HEK293 (cell line): ENCODE measurements at regions not wholly inside any gene's neighbourhood (a gene's known extent, or its start where the extent isn't known, plus 50 kb on each side); places are given as distances from the start of the nearest gene placed in this dataset.

Experiments used
- SP7 ChIP-seq: fragments of 450-650 bp; formaldehyde crosslinking; IDR thresholded peaks from 2 replicates; pipeline ENCODE4 v1.5.1; 2016; ENCODE audit warnings: missing biosample characterization, missing genetic modification characterization
- ZBTB8A ChIP-seq: fragments of 450-650 bp; formaldehyde crosslinking; IDR thresholded peaks from 2 replicates; pipeline ENCODE4 v1.5.1; 2016; ENCODE audit warnings: missing biosample characterization, missing genetic modification characterization
- ZEB2 ChIP-seq: fragments of 450-650 bp; formaldehyde crosslinking; IDR thresholded peaks from 2 replicates; pipeline ENCODE4 v1.5.1; 2016; ENCODE audit warnings: missing biosample characterization, missing genetic modification characterization
- ZNF175 ChIP-seq: fragments of 450-650 bp; formaldehyde crosslinking; IDR thresholded peaks from 2 replicates; pipeline ENCODE4 v1.5.1; 2016; ENCODE audit warnings: missing biosample characterization, missing genetic modification characterization
- ZNF416 ChIP-seq: fragments of 450-650 bp; formaldehyde crosslinking; IDR thresholded peaks from 2 replicates; pipeline ENCODE4 v1.5.1; 2016; ENCODE audit warnings: missing biosample characterization, missing genetic modification characterization
- TF ChIP-seq, protein P1 (sequence below): fragments of 450-650 bp; formaldehyde crosslinking; IDR thresholded peaks from 2 replicates; pipeline ENCODE4 v1.5.1; 2016; ENCODE audit warnings: missing biosample characterization, missing genetic modification characterization
- TF ChIP-seq, protein P2 (sequence below): fragments of 450-650 bp; formaldehyde crosslinking; IDR thresholded peaks from 2 replicates; pipeline ENCODE4 v1.5.1; 2016; ENCODE audit warnings: missing biosample characterization, missing genetic modification characterization
- TF ChIP-seq, protein P3 (sequence below): fragments of 450-650 bp; formaldehyde crosslinking; IDR thresholded peaks from 2 replicates; pipeline ENCODE4 v1.5.1; 2016; ENCODE audit warnings: missing biosample characterization, missing genetic modification characterization
- TF ChIP-seq, protein P4 (sequence below): fragments of 450-650 bp; formaldehyde crosslinking; IDR thresholded peaks from 2 replicates; pipeline ENCODE4 v1.5.1; 2016; ENCODE audit warnings: missing biosample characterization, missing genetic modification characterization
- TF ChIP-seq, protein P5 (sequence below): fragments of 450-650 bp; formaldehyde crosslinking; conservative IDR thresholded peaks from 2 replicates; pipeline ENCODE4 v1.5.1; 2016; ENCODE audit warnings: low read depth, missing biosample characterization, missing genetic modification characterization

DNA sequence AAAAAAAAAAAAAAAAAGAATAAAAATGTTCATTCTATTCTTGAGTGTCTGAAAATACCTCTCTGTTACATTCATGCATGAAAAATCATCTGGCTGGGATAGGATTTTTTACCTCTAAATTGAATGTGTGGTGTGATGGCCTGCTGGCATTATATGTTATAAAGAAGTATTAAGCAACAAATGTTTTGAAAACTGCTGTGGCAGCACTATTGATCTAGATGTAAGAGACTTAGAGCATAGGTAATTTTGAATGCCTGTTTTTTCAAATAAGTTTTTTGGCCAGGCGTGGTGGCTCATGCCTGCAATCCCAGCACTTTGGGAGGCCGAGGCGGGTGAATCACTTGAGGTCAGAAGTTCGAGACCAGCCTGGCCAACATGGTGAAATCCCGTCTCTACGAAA, 147.0 kb upstream of the LINC00305 start:
- TF ChIP-seq SP7 (tag by site-specific recombination) (no peak), ZNF416 (tag by site-specific recombination) (no peak), ZEB2 (no peak), ZBTB8A (no peak), ZNF175 (tag by site-specific recombination) (no peak)
- TF ChIP-seq, protein P1, sequence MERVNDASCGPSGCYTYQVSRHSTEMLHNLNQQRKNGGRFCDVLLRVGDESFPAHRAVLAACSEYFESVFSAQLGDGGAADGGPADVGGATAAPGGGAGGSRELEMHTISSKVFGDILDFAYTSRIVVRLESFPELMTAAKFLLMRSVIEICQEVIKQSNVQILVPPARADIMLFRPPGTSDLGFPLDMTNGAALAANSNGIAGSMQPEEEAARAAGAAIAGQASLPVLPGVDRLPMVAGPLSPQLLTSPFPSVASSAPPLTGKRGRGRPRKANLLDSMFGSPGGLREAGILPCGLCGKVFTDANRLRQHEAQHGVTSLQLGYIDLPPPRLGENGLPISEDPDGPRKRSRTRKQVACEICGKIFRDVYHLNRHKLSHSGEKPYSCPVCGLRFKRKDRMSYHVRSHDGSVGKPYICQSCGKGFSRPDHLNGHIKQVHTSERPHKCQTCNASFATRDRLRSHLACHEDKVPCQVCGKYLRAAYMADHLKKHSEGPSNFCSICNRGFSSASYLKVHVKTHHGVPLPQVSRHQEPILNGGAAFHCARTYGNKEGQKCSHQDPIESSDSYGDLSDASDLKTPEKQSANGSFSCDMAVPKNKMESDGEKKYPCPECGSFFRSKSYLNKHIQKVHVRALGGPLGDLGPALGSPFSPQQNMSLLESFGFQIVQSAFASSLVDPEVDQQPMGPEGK (tag by site-specific recombination), result no peak
- TF ChIP-seq, protein P2, sequence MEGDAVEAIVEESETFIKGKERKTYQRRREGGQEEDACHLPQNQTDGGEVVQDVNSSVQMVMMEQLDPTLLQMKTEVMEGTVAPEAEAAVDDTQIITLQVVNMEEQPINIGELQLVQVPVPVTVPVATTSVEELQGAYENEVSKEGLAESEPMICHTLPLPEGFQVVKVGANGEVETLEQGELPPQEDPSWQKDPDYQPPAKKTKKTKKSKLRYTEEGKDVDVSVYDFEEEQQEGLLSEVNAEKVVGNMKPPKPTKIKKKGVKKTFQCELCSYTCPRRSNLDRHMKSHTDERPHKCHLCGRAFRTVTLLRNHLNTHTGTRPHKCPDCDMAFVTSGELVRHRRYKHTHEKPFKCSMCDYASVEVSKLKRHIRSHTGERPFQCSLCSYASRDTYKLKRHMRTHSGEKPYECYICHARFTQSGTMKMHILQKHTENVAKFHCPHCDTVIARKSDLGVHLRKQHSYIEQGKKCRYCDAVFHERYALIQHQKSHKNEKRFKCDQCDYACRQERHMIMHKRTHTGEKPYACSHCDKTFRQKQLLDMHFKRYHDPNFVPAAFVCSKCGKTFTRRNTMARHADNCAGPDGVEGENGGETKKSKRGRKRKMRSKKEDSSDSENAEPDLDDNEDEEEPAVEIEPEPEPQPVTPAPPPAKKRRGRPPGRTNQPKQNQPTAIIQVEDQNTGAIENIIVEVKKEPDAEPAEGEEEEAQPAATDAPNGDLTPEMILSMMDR (tag by site-specific recombination), result no peak
- TF ChIP-seq, protein P3, sequence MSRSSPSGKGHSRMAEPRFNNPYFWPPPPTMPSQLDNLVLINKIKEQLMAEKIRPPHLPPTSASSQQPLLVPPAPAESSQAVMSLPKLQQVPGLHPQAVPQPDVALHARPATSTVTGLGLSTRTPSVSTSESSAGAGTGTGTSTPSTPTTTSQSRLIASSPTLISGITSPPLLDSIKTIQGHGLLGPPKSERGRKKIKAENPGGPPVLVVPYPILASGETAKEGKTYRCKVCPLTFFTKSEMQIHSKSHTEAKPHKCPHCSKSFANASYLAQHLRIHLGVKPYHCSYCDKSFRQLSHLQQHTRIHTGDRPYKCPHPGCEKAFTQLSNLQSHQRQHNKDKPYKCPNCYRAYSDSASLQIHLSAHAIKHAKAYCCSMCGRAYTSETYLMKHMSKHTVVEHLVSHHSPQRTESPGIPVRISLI (tag by site-specific recombination), result no peak
- TF ChIP-seq, protein P4, sequence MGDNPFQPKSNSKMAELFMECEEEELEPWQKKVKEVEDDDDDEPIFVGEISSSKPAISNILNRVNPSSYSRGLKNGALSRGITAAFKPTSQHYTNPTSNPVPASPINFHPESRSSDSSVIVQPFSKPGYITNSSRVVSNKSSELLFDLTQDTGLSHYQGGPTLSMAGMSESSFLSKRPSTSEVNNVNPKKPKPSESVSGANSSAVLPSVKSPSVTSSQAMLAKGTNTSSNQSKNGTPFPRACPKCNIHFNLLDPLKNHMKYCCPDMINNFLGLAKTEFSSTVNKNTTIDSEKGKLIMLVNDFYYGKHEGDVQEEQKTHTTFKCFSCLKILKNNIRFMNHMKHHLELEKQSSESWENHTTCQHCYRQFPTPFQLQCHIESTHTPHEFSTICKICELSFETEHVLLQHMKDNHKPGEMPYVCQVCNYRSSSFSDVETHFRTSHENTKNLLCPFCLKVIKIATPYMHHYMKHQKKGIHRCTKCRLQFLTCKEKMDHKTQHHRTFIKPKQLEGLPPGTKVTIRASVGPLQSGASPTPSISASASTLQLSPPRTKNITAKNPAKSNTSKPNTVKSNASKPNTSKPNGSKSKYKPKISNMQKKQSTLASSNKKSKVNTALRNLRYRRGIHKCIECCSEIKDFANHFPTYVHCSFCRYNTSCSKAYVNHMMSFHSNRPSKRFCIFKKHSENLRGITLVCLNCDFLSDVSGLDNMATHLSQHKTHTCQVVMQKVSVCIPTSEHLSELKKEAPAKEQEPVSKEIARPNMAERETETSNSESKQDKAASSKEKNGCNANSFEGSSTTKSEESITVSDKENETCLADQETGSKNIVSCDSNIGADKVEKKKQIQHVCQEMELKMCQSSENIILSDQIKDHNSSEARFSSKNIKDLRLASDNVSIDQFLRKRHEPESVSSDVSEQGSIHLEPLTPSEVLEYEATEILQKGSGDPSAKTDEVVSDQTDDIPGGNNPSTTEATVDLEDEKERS (tag by site-specific recombination), result no peak
- TF ChIP-seq, protein P5, sequence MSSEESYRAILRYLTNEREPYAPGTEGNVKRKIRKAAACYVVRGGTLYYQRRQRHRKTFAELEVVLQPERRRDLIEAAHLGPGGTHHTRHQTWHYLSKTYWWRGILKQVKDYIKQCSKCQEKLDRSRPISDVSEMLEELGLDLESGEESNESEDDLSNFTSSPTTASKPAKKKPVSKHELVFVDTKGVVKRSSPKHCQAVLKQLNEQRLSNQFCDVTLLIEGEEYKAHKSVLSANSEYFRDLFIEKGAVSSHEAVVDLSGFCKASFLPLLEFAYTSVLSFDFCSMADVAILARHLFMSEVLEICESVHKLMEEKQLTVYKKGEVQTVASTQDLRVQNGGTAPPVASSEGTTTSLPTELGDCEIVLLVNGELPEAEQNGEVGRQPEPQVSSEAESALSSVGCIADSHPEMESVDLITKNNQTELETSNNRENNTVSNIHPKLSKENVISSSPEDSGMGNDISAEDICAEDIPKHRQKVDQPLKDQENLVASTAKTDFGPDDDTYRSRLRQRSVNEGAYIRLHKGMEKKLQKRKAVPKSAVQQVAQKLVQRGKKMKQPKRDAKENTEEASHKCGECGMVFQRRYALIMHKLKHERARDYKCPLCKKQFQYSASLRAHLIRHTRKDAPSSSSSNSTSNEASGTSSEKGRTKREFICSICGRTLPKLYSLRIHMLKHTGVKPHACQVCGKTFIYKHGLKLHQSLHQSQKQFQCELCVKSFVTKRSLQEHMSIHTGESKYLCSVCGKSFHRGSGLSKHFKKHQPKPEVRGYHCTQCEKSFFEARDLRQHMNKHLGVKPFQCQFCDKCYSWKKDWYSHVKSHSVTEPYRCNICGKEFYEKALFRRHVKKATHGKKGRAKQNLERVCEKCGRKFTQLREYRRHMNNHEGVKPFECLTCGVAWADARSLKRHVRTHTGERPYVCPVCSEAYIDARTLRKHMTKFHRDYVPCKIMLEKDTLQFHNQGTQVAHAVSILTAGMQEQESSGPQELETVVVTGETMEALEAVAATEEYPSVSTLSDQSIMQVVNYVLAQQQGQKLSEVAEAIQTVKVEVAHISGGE, result no peak
